ENCODE measurements at regions not wholly inside any gene's neighbourhood (a gene's known extent, or its start where the extent isn't known, plus 50 kb on each side); places are given as distances from the start of the nearest gene placed in this dataset.

DNA sequence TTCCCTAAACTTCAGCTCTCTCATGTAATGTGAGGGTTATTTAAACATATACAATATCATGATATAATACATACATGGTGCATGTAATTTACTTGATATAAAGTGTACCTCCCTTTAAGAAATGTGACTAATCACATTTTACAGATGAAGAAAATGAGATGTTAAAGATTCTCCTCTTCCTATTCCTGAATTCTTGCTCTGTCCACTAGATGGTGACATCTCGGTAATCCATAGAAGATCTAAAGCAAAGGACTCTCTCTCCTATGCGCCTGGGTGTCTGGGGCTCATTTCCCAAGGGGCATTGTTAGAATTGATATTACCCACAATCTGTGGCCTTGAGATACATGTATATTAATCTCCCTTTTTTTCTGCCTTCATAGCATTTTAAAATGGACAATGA lies 804.9 kb downstream of the RAB28 start:
- FAIRE-seq (no peak), DNase-seq (ENCODE audit: insufficient read length, low spot score) (no peak)
- TF ChIP-seq, protein P1, sequence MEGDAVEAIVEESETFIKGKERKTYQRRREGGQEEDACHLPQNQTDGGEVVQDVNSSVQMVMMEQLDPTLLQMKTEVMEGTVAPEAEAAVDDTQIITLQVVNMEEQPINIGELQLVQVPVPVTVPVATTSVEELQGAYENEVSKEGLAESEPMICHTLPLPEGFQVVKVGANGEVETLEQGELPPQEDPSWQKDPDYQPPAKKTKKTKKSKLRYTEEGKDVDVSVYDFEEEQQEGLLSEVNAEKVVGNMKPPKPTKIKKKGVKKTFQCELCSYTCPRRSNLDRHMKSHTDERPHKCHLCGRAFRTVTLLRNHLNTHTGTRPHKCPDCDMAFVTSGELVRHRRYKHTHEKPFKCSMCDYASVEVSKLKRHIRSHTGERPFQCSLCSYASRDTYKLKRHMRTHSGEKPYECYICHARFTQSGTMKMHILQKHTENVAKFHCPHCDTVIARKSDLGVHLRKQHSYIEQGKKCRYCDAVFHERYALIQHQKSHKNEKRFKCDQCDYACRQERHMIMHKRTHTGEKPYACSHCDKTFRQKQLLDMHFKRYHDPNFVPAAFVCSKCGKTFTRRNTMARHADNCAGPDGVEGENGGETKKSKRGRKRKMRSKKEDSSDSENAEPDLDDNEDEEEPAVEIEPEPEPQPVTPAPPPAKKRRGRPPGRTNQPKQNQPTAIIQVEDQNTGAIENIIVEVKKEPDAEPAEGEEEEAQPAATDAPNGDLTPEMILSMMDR (IDR thresholded peaks at IDR 0.05; ENCODE audit: insufficient read depth, missing control alignments), result no peak

DNA sequence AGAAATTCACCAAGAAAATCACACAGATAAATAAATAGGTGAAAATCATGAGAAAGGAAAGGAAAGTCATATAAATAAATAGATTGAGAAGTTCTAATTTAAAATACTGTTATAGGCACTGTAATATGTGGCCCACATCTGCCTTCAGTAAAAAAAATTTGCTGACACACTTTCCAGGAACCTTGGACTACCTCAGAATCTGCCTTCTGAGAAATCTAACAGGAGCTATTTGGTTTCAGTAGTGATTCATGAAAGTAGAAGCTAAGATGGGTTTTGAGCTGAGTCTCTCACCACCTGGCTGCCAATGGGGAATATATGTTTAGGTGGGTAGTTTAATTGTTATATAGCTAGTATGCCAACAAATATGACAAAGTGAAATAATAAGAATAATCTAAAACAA lies 810.0 kb downstream of the RAB28 start:
- no peak for DNase-seq (ENCODE audit: insufficient read length, low spot score)
- TF ChIP-seq, protein P1 (IDR thresholded peaks at IDR 0.05; ENCODE audit: insufficient read depth, missing control alignments), result no peak
- FAIRE-seq, result no peak

DNA sequence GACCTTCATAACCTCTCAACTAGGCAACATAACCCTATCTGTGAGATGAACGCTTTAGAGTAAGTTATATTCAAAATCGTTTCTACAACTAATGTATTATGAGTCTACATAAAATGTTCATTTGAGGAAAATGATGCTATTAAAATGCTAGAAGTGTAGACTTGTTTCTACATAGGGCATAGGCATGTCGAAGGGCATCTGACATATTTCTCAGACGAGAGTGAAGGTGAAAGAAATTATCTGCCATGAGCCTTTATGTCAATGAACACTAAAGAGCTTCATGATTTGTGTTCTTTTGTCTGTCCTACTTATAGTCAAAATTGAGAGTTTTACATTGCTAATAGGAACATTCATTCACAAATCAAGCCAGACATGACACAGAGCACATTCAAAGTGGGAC lies 811.8 kb downstream of the RAB28 start:
- TF ChIP-seq, protein P1 (IDR thresholded peaks at IDR 0.05; ENCODE audit: insufficient read depth, missing control alignments), result no peak
- DNase-seq (ENCODE audit: insufficient read length, low spot score), result no peak
- no peak for FAIRE-seq

DNA sequence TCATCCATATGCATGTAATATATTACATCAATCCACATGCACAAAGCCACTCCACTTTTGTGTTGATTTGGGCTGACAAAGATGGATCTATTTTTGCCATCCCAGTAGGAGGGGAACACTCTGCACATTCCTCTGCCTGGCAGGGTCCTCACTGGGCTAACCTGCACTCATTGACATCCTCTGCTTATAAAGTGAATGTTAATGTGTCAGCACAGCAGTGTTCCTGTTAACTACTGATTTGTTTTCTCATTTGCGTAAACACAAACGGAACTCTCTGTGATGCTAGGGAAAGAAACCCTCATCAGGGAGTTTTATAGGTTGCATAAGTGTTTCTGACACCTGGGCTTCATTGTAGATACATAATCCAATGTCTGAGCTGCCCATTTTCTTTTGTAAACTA lies 826.0 kb downstream of the RAB28 start:
- no peak for FAIRE-seq
- TF ChIP-seq, protein P1 (IDR thresholded peaks at IDR 0.05; ENCODE audit: insufficient read depth, missing control alignments), result no peak
- DNase-seq (ENCODE audit: insufficient read length, low spot score), result no peak

DNA sequence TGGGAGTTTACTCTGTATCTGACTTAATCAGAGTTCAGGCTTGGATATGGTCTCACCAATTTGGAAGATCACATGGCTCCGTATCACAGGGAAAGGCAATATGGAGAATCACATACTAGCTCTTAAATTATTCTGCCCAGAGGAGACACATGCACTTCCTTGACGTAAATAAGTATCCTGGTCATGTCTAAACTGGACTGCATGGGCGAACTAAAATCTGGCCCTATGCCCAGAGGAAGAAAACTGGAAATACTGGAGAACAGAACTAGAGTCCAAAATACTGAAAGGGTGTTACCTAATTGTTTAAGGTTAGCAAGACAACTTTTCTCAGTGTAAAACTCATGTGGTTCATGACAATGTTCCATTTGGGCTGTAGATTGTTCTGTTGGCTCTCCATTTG lies 832.3 kb downstream of the RAB28 start:
- DNase-seq (ENCODE audit: insufficient read length, low spot score) (no peak), FAIRE-seq (no peak)
- TF ChIP-seq, protein P1 (IDR thresholded peaks at IDR 0.05; ENCODE audit: insufficient read depth, missing control alignments), result no peak

DNA sequence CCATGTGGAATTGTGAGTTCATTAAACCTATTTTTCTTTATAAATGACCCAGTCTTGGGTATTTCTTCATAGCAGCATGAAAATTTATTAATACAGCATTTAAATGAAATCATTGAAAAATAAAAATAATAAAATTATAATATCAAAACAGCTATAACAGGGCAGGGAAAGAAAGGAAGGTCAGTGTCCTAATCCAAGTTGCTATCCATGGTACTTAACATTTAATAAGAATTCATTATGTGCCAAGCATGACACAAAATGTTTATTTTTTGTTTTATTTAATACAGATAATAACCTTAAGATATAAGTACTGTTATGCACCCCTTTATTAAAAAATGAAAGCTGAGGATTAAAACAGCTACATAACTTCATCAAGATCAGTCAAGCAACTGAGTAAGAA lies 838.4 kb downstream of the RAB28 start:
- TF ChIP-seq, protein P1 (IDR thresholded peaks at IDR 0.05; ENCODE audit: insufficient read depth, missing control alignments), result no peak
- FAIRE-seq (no peak), DNase-seq (ENCODE audit: insufficient read length, low spot score) (no peak)

DNA sequence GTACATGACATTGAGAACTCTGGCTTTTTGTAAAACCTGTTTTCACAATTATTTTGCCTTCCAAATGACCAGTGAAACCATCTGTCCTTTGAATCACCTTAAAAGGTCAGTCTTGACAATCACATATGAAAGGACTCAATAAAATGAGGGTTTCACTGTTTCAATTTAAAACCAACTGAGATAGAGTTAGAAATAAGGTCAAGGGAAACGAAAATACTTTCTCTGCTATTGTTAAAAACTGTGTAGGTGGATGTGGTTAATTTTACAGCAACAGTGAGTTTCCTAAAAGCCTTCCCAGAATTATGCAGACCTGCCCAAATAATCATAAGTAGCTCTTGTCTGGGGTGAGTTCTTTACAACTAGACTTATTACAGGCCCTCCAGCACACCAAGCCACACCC lies 839.9 kb downstream of the RAB28 start:
- no peak for DNase-seq (ENCODE audit: insufficient read length, low spot score)
- no peak for FAIRE-seq
- TF ChIP-seq, protein P1 (IDR thresholded peaks at IDR 0.05; ENCODE audit: insufficient read depth, missing control alignments), result no peak

Data from D721Med (cell line).